ENCODE measurements at regions not wholly inside any gene's neighbourhood (a gene's known extent, or its start where the extent isn't known, plus 50 kb on each side); places are given as distances from the start of the nearest gene placed in this dataset.

- no peak for TF ChIP-seq EZH2phosphoT487 (IDR thresholded peaks at IDR 0.05; ENCODE audit: insufficient read depth, low read depth)
- no peak for TF ChIP-seq EZH2 (IDR thresholded peaks at IDR 0.05; ENCODE audit: insufficient read depth, poor library complexity, severe bottlenecking)
Measured at GRCh38 chr22:48750282-48750681, 1077.4 kb downstream of the BRD1 start.
